GM12878 (cell line): ENCODE measurements at regions not wholly inside any gene's neighbourhood (a gene's known extent, or its start where the extent isn't known, plus 50 kb on each side); places are given as distances from the start of the nearest gene placed in this dataset.

Source experiments
- ATAC-seq: fragments of 200-7000 bp; cut with Tn5 transposase; 3 replicates; pipeline ENCODE4 v1.9.1; 2020; ENCODE audit warnings: mild to moderate bottlenecking, moderate library complexity
- BruUV-seq: library from RNA; stranded (reverse); fragments of 400-500 nt; replicated peaks from 2 replicates; lab custom pipeline; 2021; lab: Mats Ljungman, UMichigan
- CTCF ChIA-PET: fragments of 300-600 bp; sonication (Branson Sonifier 250); formaldehyde crosslinking; extraction: SDS; loops from one replicate; lab custom pipeline; 2021; ENCODE audit warnings: inconsistent platforms; lab: Yijun Ruan, JAX
- POLR2A ChIA-PET: fragments of 350-600 bp; formaldehyde crosslinking; extraction: SDS; loops from one replicate; lab custom pipeline; 2021; ENCODE audit warnings: inconsistent platforms; lab: Charles Lee
- RAD21 ChIA-PET: fragments of 300-600 bp; sonication (Branson Sonifier 250); formaldehyde crosslinking; loops from one replicate; lab custom pipeline; 2023; ENCODE audit warnings: antibody characterized with exemption; ENCODE audit not compliant: unreplicated experiment; lab: Charles Lee
- SMC1A ChIA-PET: fragments of 300-600 bp; sonication (Branson Sonifier 250); formaldehyde crosslinking; loops from one replicate; lab custom pipeline; 2023; ENCODE audit not compliant: unreplicated experiment, uncharacterized antibody; lab: Charles Lee
- DNase-seq: peaks from one replicate; pipeline ENCODE4 v3.0.0-alpha.2; 2011; ENCODE audit warnings: low read depth, low spot score
- FAIRE-seq: peaks from 3 replicates; lab custom pipeline; 2011; peaks lifted over from hg19 to GRCh38; lab: Jason Lieb, UNC
- H2AFZ ChIP-seq: 2 replicates; pipeline ENCODE4 v1.6.0; 2011; ENCODE audit warnings: low read depth, low read length, control low read depth; ENCODE audit not compliant: control insufficient read depth
- H3K27ac ChIP-seq: 2 replicates; pipeline ENCODE4 v1.5.1; 2011; ENCODE audit warnings: control low read depth; ENCODE audit not compliant: control insufficient read depth, insufficient read depth
- H3K27me3 ChIP-seq, 2 experiments: replicated peaks in 1 of 2; 2 replicates each; pipeline versions ENCODE4 v1.6.0 to v1.6.1; 2011; ENCODE audit warnings: low read length in 1 of 2; ENCODE audit not compliant: control insufficient read depth in 2 of 2, insufficient read depth in 2 of 2
- H3K36me3 ChIP-seq, 2 experiments: 2 replicates each; pipeline ENCODE4 v1.5.1; 2011; ENCODE audit warnings: low read length in 1 of 2; ENCODE audit not compliant: control insufficient read depth in 2 of 2, insufficient read depth in 2 of 2
- H3K4me1 ChIP-seq: 2 replicates; pipeline ENCODE4 v1.6.1; 2011; ENCODE audit warnings: mild to moderate bottlenecking, low read length, moderate library complexity, mixed read lengths; ENCODE audit not compliant: control insufficient read depth, insufficient read depth
- H3K4me2 ChIP-seq: 2 replicates; pipeline ENCODE4 v1.6.0; 2011; ENCODE audit warnings: control low read depth; ENCODE audit not compliant: control insufficient read depth, insufficient read depth
- H3K4me3 ChIP-seq: fragments of 200-600 bp; sonication (generic); 2 replicates; pipeline ENCODE4 v1.5.1; 2016
- H3K79me2 ChIP-seq: 2 replicates; pipeline ENCODE4 v1.6.0; 2011; ENCODE audit warnings: low read length; ENCODE audit not compliant: control insufficient read depth, insufficient read depth
- H3K9ac ChIP-seq: 2 replicates; pipeline ENCODE4 v1.8.0; 2011; ENCODE audit warnings: low read length, control low read depth, mixed read lengths; ENCODE audit not compliant: control insufficient read depth, insufficient read depth
- H3K9me3 ChIP-seq: replicated peaks from 3 replicates; pipeline ENCODE4 v1.5.1; 2011; ENCODE audit warnings: mild to moderate bottlenecking, low read length; ENCODE audit not compliant: control insufficient read depth, insufficient read depth
- H4K20me1 ChIP-seq: 2 replicates; pipeline ENCODE4 v1.6.0; 2011; ENCODE audit not compliant: control insufficient read depth, insufficient read depth
- CUX1 ChIP-seq: IDR thresholded peaks from 2 replicates; pipeline ENCODE4 v1.6.1; 2012; ENCODE audit warnings: improper control_type of control experiment, low read depth, low read length; ENCODE audit not compliant: insufficient replicate concordance
- EZH2 ChIP-seq: IDR thresholded peaks from 2 replicates; pipeline ENCODE4 v1.6.1; 2012; ENCODE audit warnings: low read depth, mild to moderate bottlenecking, control low read depth, inconsistent platforms, low read length, borderline replicate concordance; ENCODE audit not compliant: control insufficient read depth
- FOXK2 ChIP-seq: fragments of 450-650 bp; IDR thresholded peaks from 2 replicates; pipeline ENCODE4 v1.6.1; 2017; ENCODE audit warnings: mild to moderate bottlenecking, moderate library complexity
- KAT2A ChIP-seq: conservative IDR thresholded peaks from 2 replicates; pipeline ENCODE4 v1.6.1; 2011; ENCODE audit warnings: low read depth, low read length; ENCODE audit not compliant: control insufficient read depth
- KDM1A ChIP-seq: fragments of 200-600 bp; sonication (generic); IDR thresholded peaks from 2 replicates; pipeline ENCODE4 v1.6.1; 2016; ENCODE audit warnings: borderline replicate concordance
- PAX5 ChIP-seq: IDR thresholded peaks from 2 replicates; pipeline ENCODE4 v1.6.1; 2011; ENCODE audit warnings: low read depth, low read length, borderline replicate concordance
- RCOR1 ChIP-seq: conservative IDR thresholded peaks from 2 replicates; pipeline ENCODE4 v1.6.1; 2012; ENCODE audit warnings: low read depth, low read length, improper control_type of control experiment
- SIX5 ChIP-seq: IDR thresholded peaks from 2 replicates; pipeline ENCODE4 v1.6.1; 2011; ENCODE audit warnings: mild to moderate bottlenecking, low read depth, low read length, moderate library complexity; ENCODE audit not compliant: severe bottlenecking
- SREBF2 ChIP-seq: IDR thresholded peaks from 2 replicates; pipeline ENCODE4 v1.6.1; 2012; ENCODE audit warnings: mild to moderate bottlenecking, low read length
- SRF ChIP-seq, 2 experiments: IDR thresholded peaks; 2 replicates each; pipeline ENCODE4 v1.6.1; 2011; ENCODE audit warnings: low read depth in 2 of 2, low read length in 2 of 2, mild to moderate bottlenecking in 1 of 2, moderate library complexity in 1 of 2
- WGBS: methylation state at CpG from one replicate; pipeline ENCODE4 v1.1.6; 2016; ENCODE audit warnings: low lambda C conversion rate; ENCODE audit not compliant: insufficient replicate concordance, insufficient coverage; ENCODE audit errors: missing lambda C conversion rate; 5-methylcytosine and 5-hydroxymethylcytosine counted together
- in situ Hi-C: fragments of 300-500 bp; cut with MboI; formaldehyde crosslinking; loops from 9 replicates; pipeline ENCODE4 v1.14.3; 2018; ENCODE audit warnings: mixed read lengths
- intact Hi-C: fragments of 100-400 bp; cut with micrococcal nuclease; formaldehyde crosslinking; loops from one replicate; pipeline ENCODE4 v1.14.2; 2022; ENCODE audit not compliant: unreplicated experiment

DNA sequence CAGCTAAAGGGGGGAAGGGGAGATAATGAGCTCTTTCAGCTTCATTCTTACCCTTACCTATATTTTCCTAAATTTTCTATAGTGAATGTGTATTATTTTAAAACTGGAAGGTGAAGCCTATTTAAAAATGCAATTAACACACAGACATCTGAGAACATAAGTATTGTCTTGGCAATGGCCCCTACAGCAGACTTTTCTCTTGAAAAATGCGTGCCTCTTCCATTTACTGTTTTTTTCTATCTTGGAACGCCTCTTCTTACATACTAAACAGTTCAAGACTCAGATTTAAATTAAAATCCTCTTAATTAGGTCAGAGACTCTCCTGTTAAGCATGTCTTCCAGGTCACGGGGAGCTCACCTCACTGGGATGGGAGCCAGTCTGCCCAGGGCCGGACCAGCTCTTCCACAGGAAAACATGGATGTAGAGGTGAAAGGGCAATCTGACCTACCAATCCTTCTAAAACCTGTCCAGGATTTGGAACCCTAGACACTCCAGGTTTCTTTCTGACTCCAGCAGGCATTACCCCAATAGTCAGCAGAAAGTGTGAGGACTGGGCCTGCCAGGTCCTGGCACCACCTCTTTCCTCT is 137.3 kb downstream of the ZNF281 start:
- no TSS peak for BruUV-seq
- intact Hi-C loops = no loop called here
- 61% methylated on average over 4 of the region's 4 CpGs for WGBS
- no peak for FAIRE-seq
- ChIA-PET CTCF (interaction anchor here (1.2 to 1.9 kb wide), 3 partner anchors 34 to 319 kb away, joined by 3 to 5 read pairs (median 5); no protein-coding TSS in a partner anchor), RAD21 (interaction anchor here (0.6 to 1.1 kb wide), 2 partner anchors 10 to 90 kb away, joined by 3 to 4 read pairs; no protein-coding TSS in a partner anchor), POLR2A (no interaction called here), SMC1A (interaction anchor here (0.6 to 1.0 kb wide), 3 partner anchors 10 to 364 kb away, joined by 3 read pairs; no protein-coding TSS in a partner anchor)
- no peaks in the 10 kb centered on the region for H3K9me3 ChIP-seq
- H3K4me3 ChIP-seq = no peak overlapping the region
- no peaks in the 10 kb centered on the region for H3K4me1 ChIP-seq
- in situ Hi-C loops = no loop called here
- no peak overlapping the region for H3K27ac ChIP-seq
- no peaks in the 10 kb centered on the region for H3K79me2 ChIP-seq
- H3K36me3 ChIP-seq = no peaks in the 10 kb centered on the region
- H3K4me2 ChIP-seq = no peak overlapping the region
- ATAC-seq = no peak
- TF ChIP-seq SREBF2 (no peak), KAT2A (no peak), EZH2 (no peak), KDM1A (no peak), PAX5 (no peak), SRF (IDR thresholded peaks at IDR 0.05; ENCODE audit: low read depth in 2 of 2, low read length in 2 of 2) (no peak), RCOR1 (no peak), FOXK2 (no peak), CUX1 (no peak), SIX5 (no peak)
- H3K9ac ChIP-seq = no peak overlapping the region
- DNase-seq = no peak
- no peaks in the 10 kb centered on the region; a peak in 1 of 4 replicates for H3K27me3 ChIP-seq
- H2AFZ ChIP-seq = no peak overlapping the region
- H4K20me1 ChIP-seq = no peaks in the 10 kb centered on the region
